ENCODE measurements at regions not wholly inside any gene's neighbourhood (a gene's known extent, or its start where the extent isn't known, plus 50 kb on each side); places are given as distances from the start of the nearest gene placed in this dataset.

GRCh38 chr6:169099411-169100202, 154.0 kb downstream of the THBS2 start:
- TF ChIP-seq CTCF (conservative IDR thresholded peaks at IDR 0.05 in 1 of 2, IDR thresholded peaks at IDR 0.05 in 1 of 2; ENCODE audit: extremely low read depth in 1 of 2, insufficient read depth in 1 of 2, low read depth in 1 of 2, low read length in 2 of 2) (peak; percentile 29 to 60), EZH2 (IDR thresholded peaks at IDR 0.05; ENCODE audit: borderline replicate concordance, low read length) (no peak)

Data from mammary epithelial cell (primary cell).